ENCODE measurements at regions not wholly inside any gene's neighbourhood (a gene's known extent, or its start where the extent isn't known, plus 50 kb on each side); places are given as distances from the start of the nearest gene placed in this dataset.

DNA sequence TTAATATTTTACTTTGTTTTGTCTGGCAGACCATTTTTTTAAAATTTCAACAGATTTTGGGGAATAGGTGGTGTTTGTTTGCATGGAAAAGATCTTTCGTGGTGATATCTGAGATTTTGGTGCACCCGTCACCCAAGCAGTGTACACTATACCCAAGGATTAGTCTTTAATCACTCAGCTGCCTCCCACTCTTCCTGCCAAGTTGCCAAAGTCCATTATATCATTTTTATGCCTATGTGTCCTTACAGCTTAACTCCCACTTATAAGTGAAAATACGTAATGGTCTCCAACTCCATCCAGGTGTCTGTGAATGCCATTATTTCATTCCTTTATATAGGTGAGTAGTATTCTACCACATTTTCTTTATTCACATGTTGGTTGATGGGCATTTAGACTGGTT lies 281.7 kb upstream of the GK2 start (continued):
- TF ChIP-seq BACH1 (IDR thresholded peaks at IDR 0.05; ENCODE audit: borderline replicate concordance) (no peak), FOS (IDR thresholded peaks at IDR 0.05; ENCODE audit: borderline replicate concordance, extremely low read depth, insufficient read length) (no peak), ASH2L (IDR thresholded peaks at IDR 0.05; ENCODE audit: borderline replicate concordance, low read depth) (no peak), IRF4 (IDR thresholded peaks at IDR 0.05; ENCODE audit: low read depth, low read length) (no peak)

DNA sequence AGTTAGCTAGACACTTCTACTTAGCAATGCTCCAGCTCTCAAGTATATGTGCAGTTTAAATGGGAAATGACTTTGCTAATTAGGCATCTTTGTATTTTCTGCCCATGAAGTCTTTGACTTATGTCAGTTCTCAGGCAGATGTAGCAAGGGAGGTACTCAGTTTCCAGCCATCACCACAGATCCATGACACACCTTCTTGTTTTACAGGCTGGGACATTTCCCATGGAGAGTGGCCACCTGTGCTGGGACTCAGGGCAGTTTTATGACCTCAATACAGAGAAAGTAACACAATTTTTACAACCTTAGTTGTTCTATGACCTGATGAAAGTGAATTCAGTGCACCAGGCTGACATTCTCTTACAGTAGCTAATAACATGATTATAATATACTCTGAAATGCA lies 280.7 kb upstream of the GK2 start:
- Histone ChIP-seq H3K4me2 (ENCODE audit: control insufficient read depth, insufficient read depth) (no peak overlapping the region), H3K4me1 (ENCODE audit: control insufficient read depth, insufficient read depth, low read length) (no peaks in the 10 kb centered on the region), H3K9me3 (replicated peaks; ENCODE audit: control insufficient read depth, insufficient read depth, low read length) (no peaks in the 10 kb centered on the region), H2AFZ (ENCODE audit: control insufficient read depth, low read depth, low read length) (no peak overlapping the region), H3K36me3 (ENCODE audit: control insufficient read depth in 2 of 2, insufficient read depth in 2 of 2, low read length in 1 of 2) (no peaks in the 10 kb centered on the region), H3K79me2 (ENCODE audit: control insufficient read depth, insufficient read depth, low read length) (no peaks in the 10 kb centered on the region), H3K27ac (ENCODE audit: control insufficient read depth, insufficient read depth) (no peak overlapping the region), H3K4me3 (no peak overlapping the region), H3K27me3 (replicated peaks in 1 of 2; ENCODE audit: control insufficient read depth in 2 of 2, insufficient read depth in 2 of 2, low read length in 1 of 2) (no peaks in the 10 kb centered on the region), H4K20me1 (ENCODE audit: control insufficient read depth, insufficient read depth) (no peaks in the 10 kb centered on the region), H3K9ac (ENCODE audit: control insufficient read depth, insufficient read depth, low read length) (no peak overlapping the region)
- DNase-seq (ENCODE audit: low read depth, low spot score) (no peak), ATAC-seq (no peak), FAIRE-seq (no peak)
- ChIA-PET POLR2A (no interaction called here), RAD21 (ENCODE audit: unreplicated experiment) (no interaction called here), CTCF (interaction anchor here (0.6 kb wide), 1 partner anchor 373 kb away, joined by 3 read pairs; no protein-coding TSS in a partner anchor), SMC1A (ENCODE audit: uncharacterized antibody, unreplicated experiment) (no interaction called here)
- intact Hi-C loops (cut with micrococcal nuclease; ENCODE audit: unreplicated experiment), result no loop called here
- BruUV-seq (replicated peaks), result no TSS peak
- in situ Hi-C loops (cut with MboI), result no loop called here
- TF ChIP-seq ZBTB33 (IDR thresholded peaks at IDR 0.05) (no peak), CHD1 (IDR thresholded peaks at IDR 0.05; ENCODE audit: low read depth, low read length) (no peak), MYB (IDR thresholded peaks at IDR 0.05; ENCODE audit: borderline replicate concordance, low read depth, low read length) (no peak), ZBED1 (IDR thresholded peaks at IDR 0.05; ENCODE audit: borderline replicate concordance) (no peak), RAD21 (IDR thresholded peaks at IDR 0.05; ENCODE audit: insufficient read depth, low read depth, low read length) (no peak), SUPT20H (IDR thresholded peaks at IDR 0.05; ENCODE audit: borderline replicate concordance, control insufficient read depth, low read depth, low read length) (no peak)
